HCT116 (cell line): ENCODE measurements at regions not wholly inside any gene's neighbourhood (a gene's known extent, or its start where the extent isn't known, plus 50 kb on each side); places are given as distances from the start of the nearest gene placed in this dataset.
A peak's percentile ranks its signal among the peaks of the same experiment; 100 is the strongest.

Source experiments
- ATAC-seq: fragments of 200-7000 bp; cut with Tn5 transposase; 2 replicates; pipeline ENCODE4 v1.9.1; 2020; ENCODE audit warnings: mild to moderate bottlenecking, moderate library complexity
- BruUV-seq: library from RNA; stranded (reverse); fragments of 400-500 nt; replicated peaks from 2 replicates; lab custom pipeline; 2021; lab: Mats Ljungman, UMichigan
- CTCF ChIA-PET: fragments of 300-600 bp; sonication (Branson Sonifier 250); formaldehyde crosslinking; loops from one replicate; lab custom pipeline; 2021; ENCODE audit warnings: antibody characterized with exemption; lab: Charles Lee
- POLR2A ChIA-PET: fragments of 300-600, 350-600 bp; sonication (Branson Sonifier 250); formaldehyde crosslinking; loops from one replicate; lab custom pipeline; 2021; ENCODE audit warnings: antibody characterized with exemption; lab: Charles Lee
- RAD21 ChIA-PET, 2 experiments: fragments of 300-600 bp; sonication (Branson Sonifier 250); formaldehyde crosslinking; loops; one replicate each; lab custom pipeline; 2023; ENCODE audit warnings: low total read pairs in 2 of 2; ENCODE audit not compliant: uncharacterized antibody in 2 of 2, unreplicated experiment in 2 of 2, low non-redundant PET in 1 of 2; lab: Charles Lee
- DNase-seq: peaks from one replicate; pipeline ENCODE4 v3.0.0-alpha.2; 2010; ENCODE audit warnings: low read depth, low spot score
- H2AFZ ChIP-seq: fragments of 200-600 bp; shearing (Covaris generic), sonication (generic); 2 replicates; pipeline ENCODE4 v1.6.1; 2017; ENCODE audit warnings: low read depth, mixed run types, mixed read lengths, antibody characterized with exemption, low read length; ENCODE audit not compliant: poor library complexity, severe bottlenecking
- H3K27ac ChIP-seq: 2 replicates; pipeline ENCODE4 v1.5.1; 2012; ENCODE audit warnings: low read depth, low read length
- H3K27me3 ChIP-seq: fragments of 200-600 bp; sonication (generic); 2 replicates; pipeline ENCODE4 v1.6.1; 2016; ENCODE audit warnings: mixed run types, low read length, mixed read lengths; ENCODE audit not compliant: insufficient read depth
- H3K36me3 ChIP-seq, 2 experiments: fragments of 200-500 bp in 1 of 2; fragments of 200-600 bp in 1 of 2; sonication (Bioruptor generic) in 1 of 2; sonication (generic) in 1 of 2; 2 replicates each; pipeline versions ENCODE4 v1.5.1 to v1.6.1; 2014 to 2016; ENCODE audit warnings: low read length in 2 of 2, inconsistent platforms in 1 of 2, mixed read lengths in 1 of 2, mixed run types in 1 of 2; ENCODE audit not compliant: insufficient read depth in 2 of 2, control insufficient read depth in 1 of 2
- H3K4me1 ChIP-seq, 2 experiments: fragments of 200-600 bp in 1 of 2; sonication (generic) in 1 of 2; 2 replicates each; pipeline versions ENCODE4 v1.5.1 to v1.6.1; 2012 to 2017; ENCODE audit warnings: low read length in 2 of 2, inconsistent platforms in 1 of 2, mild to moderate bottlenecking in 1 of 2, mixed read lengths in 1 of 2, mixed run types in 1 of 2, moderate library complexity in 1 of 2; ENCODE audit not compliant: insufficient read depth in 2 of 2, control insufficient read depth in 1 of 2
- H3K4me2 ChIP-seq: fragments of 200-600 bp; sonication (generic); 2 replicates; pipeline ENCODE4 v1.6.1; 2017; ENCODE audit warnings: mixed run types, low read length, mixed read lengths
- H3K4me3 ChIP-seq, 2 experiments: fragments of 200-600 bp in 1 of 2; sonication (generic) in 1 of 2; replicated peaks in 1 of 2; 2 replicates each; pipeline ENCODE4 v1.5.1; 2011 to 2016; ENCODE audit warnings: low read length in 2 of 2, control low read depth in 1 of 2, low read depth in 1 of 2, mild to moderate bottlenecking in 1 of 2, mixed read lengths in 1 of 2, mixed run types in 1 of 2
- H3K79me2 ChIP-seq: fragments of 200-600 bp; sonication (generic); 2 replicates; pipeline ENCODE4 v1.6.1; 2017; ENCODE audit warnings: mild to moderate bottlenecking, mixed run types, low read length, moderate library complexity, mixed read lengths; ENCODE audit not compliant: insufficient read depth
- H3K9ac ChIP-seq: fragments of 200-600 bp; sonication (generic); 2 replicates; pipeline ENCODE4 v1.6.1; 2016; ENCODE audit warnings: low read length, mixed read lengths
- H3K9me2 ChIP-seq: fragments of 200-600 bp; sonication (generic), shearing (Covaris generic); 2 replicates; pipeline ENCODE4 v1.6.1; 2017; ENCODE audit warnings: mixed run types, mild to moderate bottlenecking, moderate library complexity; ENCODE audit not compliant: insufficient read depth
- H3K9me3 ChIP-seq, 2 experiments: fragments of 200-500 bp in 1 of 2; fragments of 200-600 bp in 1 of 2; sonication (Bioruptor generic) in 1 of 2; sonication (generic) in 1 of 2; 2 replicates each; pipeline ENCODE4 v1.6.1; 2014 to 2017; ENCODE audit warnings: low read length in 2 of 2, mixed read lengths in 2 of 2, inconsistent platforms in 1 of 2, low read depth in 1 of 2, mild to moderate bottlenecking in 1 of 2, mixed run types in 1 of 2, moderate library complexity in 1 of 2; ENCODE audit not compliant: control insufficient read depth in 1 of 2, insufficient read depth in 1 of 2
- H4K20me1 ChIP-seq: fragments of 200-600 bp; sonication (generic), shearing (Covaris generic); 2 replicates; pipeline ENCODE4 v1.6.1; 2017; ENCODE audit warnings: mixed run types, mild to moderate bottlenecking, moderate library complexity; ENCODE audit not compliant: insufficient read depth
- CEBPB ChIP-seq: IDR thresholded peaks from 2 replicates; pipeline ENCODE4 v1.6.1; 2012; ENCODE audit warnings: low read depth
- EZH2phosphoT487 ChIP-seq: fragments of 200-600 bp; IDR thresholded peaks from 2 replicates; pipeline ENCODE4 v1.6.1; 2018; ENCODE audit warnings: antibody characterized with exemption, borderline replicate concordance
- POLR2AphosphoS5 ChIP-seq: IDR thresholded peaks from 2 replicates; pipeline ENCODE4 v1.6.1; 2011; ENCODE audit warnings: mild to moderate bottlenecking, low read depth, low read length, moderate library complexity
- SP1 ChIP-seq: IDR thresholded peaks from 2 replicates; pipeline ENCODE4 v1.6.1; 2012; ENCODE audit warnings: low read depth
- SRF ChIP-seq: IDR thresholded peaks from 2 replicates; pipeline ENCODE4 v1.6.1; 2012; ENCODE audit warnings: low read depth
- YY1 ChIP-seq: IDR thresholded peaks from 2 replicates; pipeline ENCODE4 v1.6.1; 2011; ENCODE audit warnings: low read length, low read depth, moderate library complexity, mild to moderate bottlenecking; ENCODE audit not compliant: insufficient replicate concordance; ENCODE audit errors: extremely low read depth
- ZNF274 ChIP-seq: fragments of 200-500 bp; sonication (Bioruptor generic); IDR thresholded peaks from 2 replicates; pipeline ENCODE4 v1.6.1; 2014; ENCODE audit warnings: mild to moderate bottlenecking, low read depth, low read length, inconsistent platforms
- intact Hi-C: fragments of 100-400 bp; cut with micrococcal nuclease; formaldehyde crosslinking; loops from 2 replicates; pipeline ENCODE4 v1.10.0; 2022
- TF ChIP-seq, protein P1 (sequence below): IDR thresholded peaks from 2 replicates; pipeline ENCODE4 v1.6.1; 2011; ENCODE audit warnings: mild to moderate bottlenecking, low read length, moderate library complexity; ENCODE audit not compliant: insufficient replicate concordance; ENCODE audit errors: extremely low read depth
- TF ChIP-seq, protein P2 (sequence below): IDR thresholded peaks from 2 replicates; pipeline ENCODE4 v1.6.1; 2012
- TF ChIP-seq, protein P3 (sequence below): IDR thresholded peaks from 2 replicates; pipeline ENCODE4 v1.6.1; 2012; ENCODE audit warnings: low read depth

DNA sequence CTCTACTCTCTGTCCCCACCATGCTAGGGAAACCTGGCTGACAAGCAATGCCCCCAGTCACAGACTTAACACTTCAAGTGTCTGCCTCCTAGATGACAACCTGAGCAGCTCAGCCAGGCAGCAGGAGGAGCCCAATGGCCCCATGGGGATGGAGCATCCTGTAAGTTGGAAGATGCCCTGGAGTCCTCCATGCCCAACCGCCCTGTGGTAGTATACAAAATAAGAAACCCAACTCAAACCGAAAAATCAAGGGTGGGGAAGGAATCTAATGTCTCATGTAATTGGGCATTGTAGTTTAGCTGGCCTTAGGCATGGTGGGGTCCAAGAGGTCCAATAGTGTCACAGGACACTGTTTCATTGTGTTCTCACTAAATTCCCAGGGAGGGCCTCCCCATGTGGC lies 104.0 kb downstream of the AIPL1 start:
- Histone ChIP-seq H3K27me3 (peaks cover 30% of the 10 kb centered on the region; the same call in 1 of the 2 replicates), H3K4me2 (no peak overlapping the region), H3K9me3 (no peaks in the 10 kb centered on the region), H3K9ac (no peak overlapping the region), H3K27ac (no peak overlapping the region), H3K9me2 (no peaks in the 10 kb centered on the region), H3K4me1 (no peaks in the 10 kb centered on the region), H3K79me2 (no peaks in the 10 kb centered on the region), H3K36me3 (no peaks in the 10 kb centered on the region)
- no peak for DNase-seq
- ChIA-PET RAD21 (no interaction called here), POLR2A (no interaction called here)
- no peak for ATAC-seq
- TF ChIP-seq ZNF274 (no peak), EZH2phosphoT487 (no peak)
- TF ChIP-seq, protein P1, sequence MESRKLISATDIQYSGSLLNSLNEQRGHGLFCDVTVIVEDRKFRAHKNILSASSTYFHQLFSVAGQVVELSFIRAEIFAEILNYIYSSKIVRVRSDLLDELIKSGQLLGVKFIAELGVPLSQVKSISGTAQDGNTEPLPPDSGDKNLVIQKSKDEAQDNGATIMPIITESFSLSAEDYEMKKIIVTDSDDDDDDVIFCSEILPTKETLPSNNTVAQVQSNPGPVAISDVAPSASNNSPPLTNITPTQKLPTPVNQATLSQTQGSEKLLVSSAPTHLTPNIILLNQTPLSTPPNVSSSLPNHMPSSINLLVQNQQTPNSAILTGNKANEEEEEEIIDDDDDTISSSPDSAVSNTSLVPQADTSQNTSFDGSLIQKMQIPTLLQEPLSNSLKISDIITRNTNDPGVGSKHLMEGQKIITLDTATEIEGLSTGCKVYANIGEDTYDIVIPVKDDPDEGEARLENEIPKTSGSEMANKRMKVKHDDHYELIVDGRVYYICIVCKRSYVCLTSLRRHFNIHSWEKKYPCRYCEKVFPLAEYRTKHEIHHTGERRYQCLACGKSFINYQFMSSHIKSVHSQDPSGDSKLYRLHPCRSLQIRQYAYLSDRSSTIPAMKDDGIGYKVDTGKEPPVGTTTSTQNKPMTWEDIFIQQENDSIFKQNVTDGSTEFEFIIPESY, result no peak
- TF ChIP-seq, all 23 proteins: peak for 0
- no TSS peak for BruUV-seq
- Histone ChIP-seq H3K4me3 (no peak overlapping the region), H2AFZ (no peak overlapping the region), H4K20me1 (no peaks in the 10 kb centered on the region)
- CTCF ChIA-PET, result no interaction called here
- intact Hi-C loops, result no loop called here

DNA sequence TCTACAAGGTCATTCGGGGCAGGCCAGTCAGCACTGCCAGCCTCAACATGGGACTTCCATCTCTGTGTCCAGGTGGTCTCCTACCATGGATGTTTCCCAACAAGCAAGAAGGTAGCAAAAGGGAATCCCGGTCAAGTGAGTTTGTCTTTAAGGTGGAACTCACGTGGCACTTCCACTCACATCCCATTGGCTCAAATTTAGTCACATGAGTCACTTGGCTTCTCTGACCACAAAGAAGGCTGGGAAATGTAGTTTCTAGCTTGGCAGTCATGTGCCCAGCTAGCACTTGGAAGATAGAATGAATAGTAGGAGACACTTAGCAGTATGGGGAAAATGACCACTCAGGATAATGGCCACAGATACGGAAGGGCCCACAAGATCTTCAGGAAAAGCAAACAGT lies 106.6 kb downstream of the AIPL1 start:
- ChIA-PET POLR2A (no interaction called here), RAD21 (no interaction called here)
- Histone ChIP-seq H3K9me3 (no peaks in the 10 kb centered on the region), H3K27ac (no peak overlapping the region), H4K20me1 (no peaks in the 10 kb centered on the region), H3K4me3 (no peak overlapping the region), H3K79me2 (no peaks in the 10 kb centered on the region), H3K4me1 (no peaks in the 10 kb centered on the region), H3K9me2 (no peaks in the 10 kb centered on the region)
- TF ChIP-seq, protein P1, result no peak
- TF ChIP-seq CEBPB (no peak), YY1 (no peak), POLR2AphosphoS5 (no peak), SP1 (peak; percentile 82), EZH2phosphoT487 (no peak), SRF (no peak)
- TF ChIP-seq, protein P2, sequence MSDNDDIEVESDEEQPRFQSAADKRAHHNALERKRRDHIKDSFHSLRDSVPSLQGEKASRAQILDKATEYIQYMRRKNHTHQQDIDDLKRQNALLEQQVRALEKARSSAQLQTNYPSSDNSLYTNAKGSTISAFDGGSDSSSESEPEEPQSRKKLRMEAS, result 0 out of 2 replicates have a peak, but pooled peaks have one; percentile 44
- TF ChIP-seq, protein P3, sequence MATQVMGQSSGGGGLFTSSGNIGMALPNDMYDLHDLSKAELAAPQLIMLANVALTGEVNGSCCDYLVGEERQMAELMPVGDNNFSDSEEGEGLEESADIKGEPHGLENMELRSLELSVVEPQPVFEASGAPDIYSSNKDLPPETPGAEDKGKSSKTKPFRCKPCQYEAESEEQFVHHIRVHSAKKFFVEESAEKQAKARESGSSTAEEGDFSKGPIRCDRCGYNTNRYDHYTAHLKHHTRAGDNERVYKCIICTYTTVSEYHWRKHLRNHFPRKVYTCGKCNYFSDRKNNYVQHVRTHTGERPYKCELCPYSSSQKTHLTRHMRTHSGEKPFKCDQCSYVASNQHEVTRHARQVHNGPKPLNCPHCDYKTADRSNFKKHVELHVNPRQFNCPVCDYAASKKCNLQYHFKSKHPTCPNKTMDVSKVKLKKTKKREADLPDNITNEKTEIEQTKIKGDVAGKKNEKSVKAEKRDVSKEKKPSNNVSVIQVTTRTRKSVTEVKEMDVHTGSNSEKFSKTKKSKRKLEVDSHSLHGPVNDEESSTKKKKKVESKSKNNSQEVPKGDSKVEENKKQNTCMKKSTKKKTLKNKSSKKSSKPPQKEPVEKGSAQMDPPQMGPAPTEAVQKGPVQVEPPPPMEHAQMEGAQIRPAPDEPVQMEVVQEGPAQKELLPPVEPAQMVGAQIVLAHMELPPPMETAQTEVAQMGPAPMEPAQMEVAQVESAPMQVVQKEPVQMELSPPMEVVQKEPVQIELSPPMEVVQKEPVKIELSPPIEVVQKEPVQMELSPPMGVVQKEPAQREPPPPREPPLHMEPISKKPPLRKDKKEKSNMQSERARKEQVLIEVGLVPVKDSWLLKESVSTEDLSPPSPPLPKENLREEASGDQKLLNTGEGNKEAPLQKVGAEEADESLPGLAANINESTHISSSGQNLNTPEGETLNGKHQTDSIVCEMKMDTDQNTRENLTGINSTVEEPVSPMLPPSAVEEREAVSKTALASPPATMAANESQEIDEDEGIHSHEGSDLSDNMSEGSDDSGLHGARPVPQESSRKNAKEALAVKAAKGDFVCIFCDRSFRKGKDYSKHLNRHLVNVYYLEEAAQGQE, result no peak
- TF ChIP-seq, all 23 proteins: peak for 2
- Histone ChIP-seq H2AFZ (no peak overlapping the region), H3K9ac (no peak overlapping the region), H3K36me3 (no peaks in the 10 kb centered on the region), H3K4me2 (no peak overlapping the region), H3K27me3 (peaks cover 29% of the 10 kb centered on the region)
- ATAC-seq (peak; percentile 70), DNase-seq (peak; percentile 41)
- BruUV-seq, result no TSS peak
- CTCF ChIA-PET, result no interaction called here
- intact Hi-C loops, result no loop called here
